Lower leg skin (tissue), 4 donors: ENCODE measurements at regions not wholly inside any gene's neighbourhood (a gene's known extent, or its start where the extent isn't known, plus 50 kb on each side); places are given as distances from the start of the nearest gene placed in this dataset.

Experiments used
- DNase-seq, 2 donors: peaks; one replicate each; pipeline ENCODE4 v3.0.0-alpha.2; 2019; ENCODE audit warnings: low spot score in 2 of 2
- H3K4me3 ChIP-seq: fragments of 200-600 bp; sonication (generic); 2 replicates; pipeline ENCODE4 v1.5.1; 2017; ENCODE audit warnings: mild to moderate bottlenecking, low read depth; ENCODE audit not compliant: poor library complexity, severe bottlenecking
- POLR2A ChIP-seq, 2 donors: fragments of 450-650 bp; IDR thresholded peaks; one replicate each; pipeline ENCODE4 v1.6.1; 2016 to 2017; ENCODE audit warnings: antibody characterized with exemption in 2 of 2, mild to moderate bottlenecking in 1 of 2, moderate library complexity in 1 of 2
- WGBS, 2 donors: methylation state at CpG; one replicate each; pipeline ENCODE4 v1.1.5; 2018; 5-methylcytosine and 5-hydroxymethylcytosine counted together
- intact Hi-C: fragments of 100-400 bp; cut with DNase I; formaldehyde crosslinking; loops from one replicate; pipeline ENCODE4 v1.15.0; 2023; ENCODE audit warnings: low total_unique reads
- TF ChIP-seq, protein P1 (sequence below), 3 donors: fragments of 450-650 bp; IDR thresholded peaks; one replicate each; pipeline ENCODE4 v1.5.1; 2016; ENCODE audit warnings: antibody characterized with exemption in 3 of 3, mild to moderate bottlenecking in 3 of 3, moderate library complexity in 2 of 3

DNA sequence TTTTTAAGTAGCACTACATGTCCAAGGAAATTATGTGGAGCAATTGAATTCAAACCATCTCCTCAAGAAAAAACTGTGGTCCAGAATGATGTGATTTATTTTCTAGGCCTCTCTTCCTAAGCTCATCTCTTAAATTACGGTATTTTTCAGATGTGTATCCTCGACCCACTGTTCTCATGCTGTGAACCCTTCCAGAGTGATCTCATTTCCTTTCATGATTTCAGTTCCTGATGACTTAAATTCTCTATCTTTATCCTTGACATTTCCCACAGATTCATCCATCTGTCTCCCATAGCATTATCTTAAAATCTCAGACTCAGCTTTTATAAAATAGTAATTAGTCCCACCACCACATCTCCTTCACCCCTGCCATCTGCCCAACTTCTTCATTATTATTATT, 117.6 kb upstream of the SPRY2 start:
- intact Hi-C loops, result no loop called here
- WGBS, 2 donors, result 49 to 51% methylated on average over 2 of the region's 2 CpGs
- no peak overlapping the region for H3K4me3 ChIP-seq
- TF ChIP-seq, protein P1, sequence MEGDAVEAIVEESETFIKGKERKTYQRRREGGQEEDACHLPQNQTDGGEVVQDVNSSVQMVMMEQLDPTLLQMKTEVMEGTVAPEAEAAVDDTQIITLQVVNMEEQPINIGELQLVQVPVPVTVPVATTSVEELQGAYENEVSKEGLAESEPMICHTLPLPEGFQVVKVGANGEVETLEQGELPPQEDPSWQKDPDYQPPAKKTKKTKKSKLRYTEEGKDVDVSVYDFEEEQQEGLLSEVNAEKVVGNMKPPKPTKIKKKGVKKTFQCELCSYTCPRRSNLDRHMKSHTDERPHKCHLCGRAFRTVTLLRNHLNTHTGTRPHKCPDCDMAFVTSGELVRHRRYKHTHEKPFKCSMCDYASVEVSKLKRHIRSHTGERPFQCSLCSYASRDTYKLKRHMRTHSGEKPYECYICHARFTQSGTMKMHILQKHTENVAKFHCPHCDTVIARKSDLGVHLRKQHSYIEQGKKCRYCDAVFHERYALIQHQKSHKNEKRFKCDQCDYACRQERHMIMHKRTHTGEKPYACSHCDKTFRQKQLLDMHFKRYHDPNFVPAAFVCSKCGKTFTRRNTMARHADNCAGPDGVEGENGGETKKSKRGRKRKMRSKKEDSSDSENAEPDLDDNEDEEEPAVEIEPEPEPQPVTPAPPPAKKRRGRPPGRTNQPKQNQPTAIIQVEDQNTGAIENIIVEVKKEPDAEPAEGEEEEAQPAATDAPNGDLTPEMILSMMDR (IDR thresholded peaks at IDR 0.05), result no peak
- no peak for TF ChIP-seq POLR2A (IDR thresholded peaks at IDR 0.05)
- DNase-seq, result no peak

DNA sequence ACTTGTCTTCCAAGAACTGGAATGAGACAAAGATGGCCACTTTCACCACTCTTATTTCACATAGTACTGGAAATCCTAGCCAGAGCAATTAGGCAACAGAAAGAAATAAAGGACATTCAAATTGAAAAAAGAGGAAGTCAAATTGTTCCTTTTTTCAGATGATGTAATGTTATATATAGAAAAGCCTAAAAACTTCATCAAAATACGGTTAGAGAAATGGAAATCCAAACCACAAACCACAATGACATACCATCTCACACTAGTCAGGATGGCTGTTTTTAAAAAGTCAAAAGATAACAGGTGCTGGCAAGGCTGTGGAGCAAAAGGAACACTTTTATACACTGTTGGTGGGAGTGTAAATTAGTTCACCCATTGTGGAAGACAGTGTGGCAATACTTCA, 113.3 kb upstream of the SPRY2 start:
- DNase-seq, result no peak
- intact Hi-C loops, result no loop called here
- TF ChIP-seq, protein P1 (IDR thresholded peaks at IDR 0.05), result no peak
- TF ChIP-seq POLR2A (IDR thresholded peaks at IDR 0.05), result no peak
- H3K4me3 ChIP-seq, result no peak overlapping the region
- WGBS, 2 donors, result 64 to 76% methylated on average over 1 of the region's 1 CpG

DNA sequence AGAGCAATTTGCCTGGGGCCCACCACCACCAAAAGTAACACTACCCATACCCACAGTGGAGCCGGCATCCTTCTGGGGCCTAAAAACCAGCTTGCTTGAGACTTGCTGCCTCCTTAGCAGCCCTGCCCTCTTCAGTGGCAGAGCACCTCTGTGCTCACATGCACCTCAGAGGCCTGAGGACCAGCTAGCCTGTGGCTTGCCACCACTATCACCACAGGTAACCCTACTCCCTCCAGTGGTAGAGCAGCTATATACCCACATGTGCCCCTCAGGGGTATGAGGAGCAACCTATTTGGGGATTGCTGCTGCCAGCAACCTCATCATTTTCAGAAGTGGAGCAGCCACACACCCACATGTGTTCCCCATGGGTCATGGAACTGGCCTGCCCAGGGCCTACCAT, 111.4 kb upstream of the SPRY2 start:
- no peak overlapping the region for H3K4me3 ChIP-seq
- intact Hi-C loops, result no loop called here
- 100% methylated on average over 1 of the region's 1 CpG for WGBS, 2 donors

DNA sequence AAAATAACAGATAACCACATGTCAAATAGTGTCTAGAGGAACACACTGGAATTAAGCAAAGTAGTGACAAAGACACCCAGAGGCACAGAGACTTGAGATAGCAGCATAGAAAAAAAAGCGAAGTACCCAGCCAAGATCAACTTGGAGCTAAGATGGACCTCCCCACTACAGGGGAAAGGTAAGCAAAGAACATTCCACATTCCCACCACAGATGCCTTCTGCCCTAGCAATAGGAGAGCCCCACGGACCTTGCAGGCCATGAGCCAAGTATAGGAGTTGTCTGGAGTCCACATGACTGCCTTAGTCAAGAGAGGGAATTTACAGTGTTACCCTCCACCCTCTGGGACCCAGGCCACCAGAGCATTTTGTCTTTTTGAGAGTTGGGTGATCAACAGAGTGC, 110.7 kb upstream of the SPRY2 start:
- no peak for DNase-seq
- intact Hi-C loops, result no loop called here
- TF ChIP-seq, protein P1 (IDR thresholded peaks at IDR 0.05), result no peak
- TF ChIP-seq POLR2A (IDR thresholded peaks at IDR 0.05), result no peak
- H3K4me3 ChIP-seq, result no peak overlapping the region
- 85 to 87% methylated on average over 2 of the region's 2 CpGs for WGBS, 2 donors

More for the DNA sequence above, 111.4 kb upstream of the SPRY2 start:
- DNase-seq, result no peak
- TF ChIP-seq POLR2A (IDR thresholded peaks at IDR 0.05), result no peak
- TF ChIP-seq, protein P1 (IDR thresholded peaks at IDR 0.05), result no peak

DNA sequence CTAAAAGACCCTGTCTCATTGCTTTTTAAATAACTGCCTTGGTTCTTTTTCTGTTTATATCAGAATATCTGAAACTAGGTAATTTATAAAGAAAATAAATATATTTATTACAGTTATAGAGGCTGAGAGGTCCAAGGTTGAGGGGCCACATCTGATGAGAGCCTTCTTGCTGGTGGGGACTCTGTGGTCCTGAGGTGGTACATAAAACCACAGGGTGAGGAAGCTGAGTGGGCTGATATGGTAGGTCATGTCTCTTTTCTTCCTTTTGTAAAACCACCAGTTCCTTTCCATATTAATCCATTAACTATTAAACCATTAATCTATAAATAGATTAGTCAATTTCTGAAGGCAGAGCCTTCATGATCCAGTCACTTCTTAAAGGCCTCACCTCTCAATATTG, 109.5 kb upstream of the SPRY2 start:
- intact Hi-C loops, result no loop called here
- TF ChIP-seq POLR2A (IDR thresholded peaks at IDR 0.05), result no peak
- TF ChIP-seq, protein P1 (IDR thresholded peaks at IDR 0.05), result no peak
- no peak for DNase-seq
- H3K4me3 ChIP-seq, result no peak overlapping the region

DNA sequence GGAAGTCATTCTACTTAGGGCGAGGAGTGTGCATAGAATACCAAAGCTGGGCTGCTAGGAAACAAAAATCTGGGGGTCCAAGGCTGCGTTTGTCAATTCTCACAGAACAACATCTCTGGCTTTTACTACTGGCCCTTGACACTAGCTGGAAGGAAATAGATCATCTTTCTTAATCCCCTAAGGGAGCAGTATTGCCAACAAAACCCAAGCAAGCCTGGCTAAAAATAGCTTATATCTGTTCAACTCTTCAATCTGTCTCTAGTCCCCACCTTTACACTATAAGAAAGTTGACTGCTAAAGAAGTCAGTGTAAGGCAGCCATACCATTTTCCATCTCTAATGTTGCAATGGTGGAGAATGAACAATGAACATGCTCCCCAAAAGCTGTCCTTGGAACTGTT, 107.8 kb upstream of the SPRY2 start:
- DNase-seq, result no peak
- intact Hi-C loops, result no loop called here

More for the DNA sequence above, 107.8 kb upstream of the SPRY2 start:
- no peak overlapping the region for H3K4me3 ChIP-seq
- 83% methylated on average over 2 of the region's 2 CpGs for WGBS, 2 donors
- no peak for TF ChIP-seq POLR2A (IDR thresholded peaks at IDR 0.05)
- TF ChIP-seq, protein P1 (IDR thresholded peaks at IDR 0.05), result no peak
